GM21717 (cell line): ENCODE measurements at regions not wholly inside any gene's neighbourhood (a gene's known extent, or its start where the extent isn't known, plus 50 kb on each side); places are given as distances from the start of the nearest gene placed in this dataset.
"Not testable (repeated sequence)": the region's sequence is repeated elsewhere in the genome, so short reads cannot be mapped to it uniquely, and the experiment has no call there.

Experiments
- ATAC-seq: cut with Tn5 transposase; IDR thresholded peaks from one replicate; pipeline ENCODE4 v1.9.1; 2021; ENCODE audit warnings: mild to moderate bottlenecking, moderate library complexity; ENCODE audit not compliant: unreplicated experiment

DNA sequence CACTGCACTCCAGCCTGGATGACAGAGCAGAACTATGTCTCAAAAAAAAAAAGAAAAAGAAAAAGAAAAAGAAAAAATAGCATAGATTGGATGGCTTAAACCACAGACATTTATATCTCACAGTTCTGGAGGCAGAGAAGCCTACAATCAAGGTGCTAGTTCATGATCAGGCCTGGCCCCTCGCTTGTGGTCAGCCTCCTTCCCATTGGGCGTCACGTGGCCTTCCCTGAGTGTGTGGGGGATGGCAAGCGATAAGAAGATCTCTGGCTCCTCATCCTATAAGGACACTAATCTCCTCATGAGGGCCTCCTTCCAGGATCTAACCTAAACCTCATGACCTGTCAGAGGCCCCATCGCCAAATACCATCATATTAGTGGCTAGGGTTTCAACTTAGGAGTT, 320.2 kb upstream of the SPATA31A3 start:
- ATAC-seq: not testable (repeated sequence)

DNA sequence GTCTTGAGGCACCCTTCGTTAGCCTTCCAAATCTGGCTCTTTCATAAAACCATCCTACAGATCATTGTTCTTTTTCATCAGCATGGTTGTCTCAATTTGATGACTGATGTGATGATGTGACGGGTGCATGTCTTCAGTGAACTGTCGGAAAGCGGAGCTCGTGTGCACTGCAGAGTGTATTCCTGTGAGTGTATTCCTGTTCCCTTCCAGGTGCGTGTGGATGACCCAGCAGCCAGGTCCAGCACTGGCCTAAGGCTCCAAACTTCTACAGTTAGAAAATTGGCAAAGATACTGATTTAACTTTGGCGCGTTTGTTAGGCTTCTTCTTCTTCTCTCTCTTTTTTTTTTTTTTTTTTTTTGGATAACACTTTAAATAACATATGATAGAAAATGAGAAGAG, 314.8 kb upstream of the SPATA31A3 start:
- not testable (repeated sequence) for ATAC-seq

DNA sequence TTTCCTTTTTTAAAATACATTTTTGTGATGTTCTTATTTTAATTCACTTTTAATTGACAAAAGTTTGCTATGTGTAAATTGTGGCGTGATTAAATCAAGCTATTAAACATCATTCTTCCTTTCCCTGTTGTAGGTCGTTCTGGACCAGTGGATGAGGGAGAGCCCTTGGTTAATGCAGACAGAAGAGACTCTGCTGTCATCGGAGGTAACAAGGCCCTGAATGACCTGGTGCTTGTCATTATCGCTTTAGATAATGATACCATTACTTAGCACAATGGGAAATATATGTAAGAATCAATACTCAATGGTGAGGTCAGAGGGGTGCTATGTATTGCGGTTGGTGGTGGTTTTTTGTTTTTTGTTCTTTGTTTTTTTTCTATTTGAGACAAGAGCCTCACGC, 296.4 kb upstream of the SPATA31A3 start:
- ATAC-seq: not testable (repeated sequence)

DNA sequence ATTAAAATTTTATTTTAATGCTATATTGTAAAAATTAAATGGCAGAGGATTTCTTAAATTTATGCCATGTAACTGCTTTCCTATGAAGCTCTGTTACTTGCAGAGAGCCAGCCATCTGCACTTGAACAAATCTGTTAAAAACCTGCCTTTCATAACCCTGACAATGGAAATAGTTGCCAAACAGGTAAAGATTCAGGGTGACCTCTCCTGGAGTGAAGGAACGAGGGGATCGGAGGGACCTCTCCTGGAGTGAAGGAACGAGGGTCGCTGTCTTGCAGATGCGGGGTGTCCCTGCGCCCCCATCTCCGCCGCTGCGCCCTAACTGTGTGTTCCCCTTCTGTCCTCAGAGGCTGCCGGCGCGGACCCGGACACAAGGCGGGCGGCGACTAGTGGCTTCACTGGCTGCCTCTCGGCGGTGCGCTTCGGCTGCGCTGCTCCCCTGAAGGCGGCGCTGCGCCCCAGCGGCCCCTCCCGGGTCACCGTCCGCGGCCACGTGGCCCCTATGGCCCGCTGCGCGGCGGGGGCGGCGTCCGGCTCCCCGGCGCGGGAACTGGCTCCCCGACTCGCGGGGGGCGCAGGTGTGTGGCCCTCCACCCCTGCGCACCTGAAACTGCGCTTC, 295.9 kb upstream of the SPATA31A3 start:
- not testable (repeated sequence) for ATAC-seq

DNA sequence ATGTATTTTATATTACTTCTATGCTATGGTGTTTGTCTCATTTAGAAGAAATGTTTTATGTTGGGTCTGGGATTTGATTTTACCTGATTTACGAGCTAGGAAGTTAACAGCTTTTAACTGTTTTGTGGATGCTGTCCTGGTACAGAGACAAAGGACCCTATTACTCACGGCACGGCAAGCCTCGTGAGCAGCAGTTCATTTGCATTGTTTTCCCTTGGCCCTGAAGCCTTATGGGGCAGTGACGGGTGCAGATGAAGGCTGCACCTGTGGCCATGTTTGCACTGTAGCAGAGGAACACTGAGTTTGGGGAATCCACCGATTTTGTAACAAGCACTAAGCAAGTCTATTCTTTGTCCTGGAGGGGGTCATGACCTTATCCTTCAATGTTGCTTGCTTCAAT, 291.9 kb upstream of the SPATA31A3 start:
- not testable (repeated sequence) for ATAC-seq

DNA sequence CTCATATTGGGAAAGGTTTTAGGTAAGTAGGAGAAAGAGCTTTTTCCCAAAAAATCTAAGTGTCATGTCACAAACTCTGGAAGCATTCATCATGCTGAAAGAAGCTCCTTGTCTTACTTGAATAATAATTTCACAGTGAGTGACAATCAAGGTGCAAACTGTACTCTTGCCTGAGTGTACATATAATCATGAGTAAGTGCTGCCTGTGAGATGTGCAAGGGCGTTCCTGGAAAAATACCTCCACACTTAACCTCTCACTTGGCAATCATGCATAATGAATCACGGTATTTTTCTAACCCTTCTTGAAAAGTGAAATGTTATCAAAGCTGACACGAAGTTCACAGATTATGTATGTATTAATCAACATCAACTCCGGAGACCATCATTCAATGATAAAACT, 289.2 kb upstream of the SPATA31A3 start:
- ATAC-seq: not testable (repeated sequence)

DNA sequence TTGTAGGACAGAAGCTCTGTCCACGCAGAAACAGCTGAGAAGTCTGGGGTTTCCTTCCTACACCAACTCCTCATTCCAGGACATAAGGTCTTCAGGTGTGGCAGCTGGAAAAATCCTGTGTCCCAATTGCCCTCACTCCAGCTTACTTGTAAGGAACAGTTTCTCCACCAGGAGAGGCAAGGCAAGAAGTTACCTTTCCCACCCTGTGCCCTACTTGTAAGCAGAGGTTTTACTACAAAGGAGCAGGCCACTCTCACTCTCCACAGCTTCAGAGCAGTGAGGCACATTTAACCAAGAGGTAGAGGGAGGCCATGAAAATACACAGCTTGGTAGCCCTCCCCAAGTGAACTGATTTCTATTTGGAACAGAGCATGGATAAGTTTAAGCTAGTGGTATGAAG, 277.3 kb upstream of the SPATA31A3 start:
- ATAC-seq: not testable (repeated sequence)

DNA sequence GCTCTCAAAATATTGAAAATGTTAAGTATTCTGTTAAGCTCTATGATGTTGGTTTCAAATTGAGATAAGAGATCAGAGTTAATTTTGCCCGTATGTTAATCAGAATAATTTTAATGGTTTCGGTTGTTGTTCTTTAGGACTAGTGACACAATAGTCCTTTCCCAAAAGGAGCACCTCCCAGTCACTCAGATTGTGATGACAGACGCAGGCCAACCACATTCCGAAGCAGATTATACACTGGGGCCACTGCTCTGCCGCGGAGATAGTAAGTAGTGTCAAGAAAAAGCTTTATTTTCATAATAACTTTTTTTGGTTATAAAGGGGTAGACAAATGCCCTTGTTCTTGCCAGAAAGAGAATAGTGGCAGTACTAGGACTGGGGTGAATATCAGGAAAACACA, 265.5 kb upstream of the SPATA31A3 start:
- not testable (repeated sequence) for ATAC-seq

DNA sequence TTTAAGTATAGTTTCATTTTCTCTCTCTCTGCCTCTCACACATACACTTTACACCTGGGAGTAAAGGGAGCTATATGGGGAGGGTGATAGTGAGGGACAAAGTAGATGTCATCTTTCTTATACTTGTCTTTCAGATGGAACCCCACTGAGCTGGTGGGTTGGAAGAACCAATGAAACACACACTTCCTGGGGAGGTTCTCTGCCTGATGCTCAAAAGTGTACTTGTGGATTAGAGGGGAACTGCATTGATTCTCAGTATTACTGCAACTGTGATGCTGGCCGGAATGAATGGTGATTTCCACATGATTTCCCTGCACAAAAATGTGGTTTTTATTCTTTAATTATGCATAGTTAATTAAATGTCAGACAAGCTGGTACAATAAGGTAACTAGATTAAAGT, 256.6 kb upstream of the SPATA31A3 start:
- ATAC-seq: not testable (repeated sequence)

DNA sequence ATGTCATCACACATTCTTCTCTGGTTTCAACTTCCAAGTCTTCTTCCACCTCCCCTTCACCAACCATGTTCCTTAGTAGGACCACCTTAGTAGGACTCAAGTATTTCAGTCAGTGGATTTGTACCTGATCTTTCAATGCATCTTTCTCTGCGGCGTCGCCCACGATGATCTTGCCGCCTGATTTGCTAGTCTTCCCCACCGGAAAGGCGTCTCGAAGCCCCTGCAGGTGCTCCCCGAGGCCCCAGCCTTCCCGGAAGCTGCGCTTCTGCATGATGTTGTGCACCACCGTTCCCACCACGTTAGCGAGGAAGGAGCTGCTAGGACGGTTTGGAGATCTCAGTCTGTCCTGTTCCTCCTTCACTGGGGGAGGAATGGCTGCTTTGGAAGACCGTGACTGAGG, 219.7 kb upstream of the SPATA31A3 start:
- not testable (repeated sequence) for ATAC-seq

DNA sequence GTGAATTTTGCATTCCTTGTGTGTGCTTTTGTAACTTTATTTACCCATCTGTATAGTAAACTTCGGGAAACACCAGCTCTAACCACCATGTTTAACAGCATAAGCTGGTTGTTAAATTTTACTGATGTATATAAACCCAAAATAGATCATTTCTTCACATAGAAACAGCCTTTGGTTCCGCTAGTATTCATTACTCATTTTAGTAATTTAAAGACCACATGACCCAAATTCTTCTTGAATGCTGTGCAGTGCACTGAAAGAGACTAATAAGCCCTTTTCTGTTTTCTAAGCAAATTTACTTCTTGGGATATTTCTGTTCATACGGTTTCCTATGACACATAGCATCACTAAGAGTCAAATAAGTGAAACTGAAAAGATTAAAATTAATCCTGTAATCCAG, 218.5 kb upstream of the SPATA31A3 start:
- not testable (repeated sequence) for ATAC-seq

DNA sequence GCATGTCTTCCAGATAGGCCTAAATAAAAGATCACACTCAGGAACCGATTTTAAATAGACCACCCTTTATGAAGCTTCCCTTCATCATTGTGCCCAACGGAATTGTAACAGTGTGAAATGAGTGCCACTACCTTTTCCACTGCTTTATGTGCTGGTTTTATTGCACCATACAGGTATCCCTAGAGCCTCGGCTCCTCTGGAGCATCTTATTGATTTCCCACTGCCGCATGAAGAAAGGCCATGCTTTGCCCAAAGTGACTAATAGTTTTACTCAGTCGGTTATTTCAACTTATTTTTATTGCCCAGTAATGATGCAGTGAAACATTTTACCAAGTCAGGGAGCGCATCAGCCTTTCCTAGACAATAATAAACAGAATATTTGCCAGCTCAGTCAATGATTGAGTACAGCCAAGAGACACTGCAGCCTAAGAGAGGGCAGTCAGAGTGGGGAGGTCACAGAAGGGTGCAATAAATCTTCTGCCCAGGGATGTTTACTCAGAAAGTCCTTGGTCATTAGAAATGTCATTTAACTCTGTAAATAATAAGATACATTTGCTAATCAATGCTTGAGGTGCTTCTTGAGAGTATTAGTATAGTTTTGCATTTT, 216.6 kb upstream of the SPATA31A3 start:
- not testable (repeated sequence) for ATAC-seq

DNA sequence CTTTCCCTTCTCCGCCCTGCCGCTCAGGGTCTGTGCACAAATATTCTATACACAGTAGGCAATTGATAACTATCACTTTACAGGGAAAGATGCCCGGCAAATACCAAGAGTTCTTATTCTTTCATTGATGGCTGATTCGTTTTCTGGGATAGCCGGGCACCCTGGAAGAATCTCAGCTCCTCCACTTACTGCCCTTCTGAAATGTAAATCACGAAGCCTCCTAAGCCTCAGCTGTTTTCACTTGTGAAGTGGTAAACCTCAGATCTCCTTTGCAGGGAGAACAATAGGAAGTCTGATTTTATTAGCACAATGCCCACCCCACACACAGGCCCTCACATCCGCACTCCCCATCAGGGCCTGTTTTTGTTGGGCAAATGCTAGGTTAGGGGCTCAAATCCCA, 203.8 kb upstream of the SPATA31A3 start:
- not testable (repeated sequence) for ATAC-seq

DNA sequence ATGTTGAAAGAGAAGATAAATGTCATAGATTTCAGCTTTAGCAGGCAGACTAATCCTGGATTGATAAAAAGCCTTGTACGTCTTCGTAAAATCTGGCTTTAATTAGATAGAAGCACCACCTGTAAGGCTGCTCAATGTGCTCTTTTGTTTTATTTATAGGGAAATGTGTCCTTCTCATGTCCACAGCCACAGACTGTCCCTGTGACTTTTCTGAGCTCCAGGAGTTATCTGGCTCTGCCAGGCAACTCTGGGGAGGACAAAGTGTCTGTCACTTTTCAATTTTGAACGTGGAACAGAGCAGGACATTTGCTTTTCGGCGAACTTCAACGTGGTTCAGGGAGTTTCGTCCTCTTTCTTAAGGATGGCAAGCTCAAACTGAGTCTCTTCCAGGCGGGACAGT, 203.0 kb upstream of the SPATA31A3 start:
- not testable (repeated sequence) for ATAC-seq

DNA sequence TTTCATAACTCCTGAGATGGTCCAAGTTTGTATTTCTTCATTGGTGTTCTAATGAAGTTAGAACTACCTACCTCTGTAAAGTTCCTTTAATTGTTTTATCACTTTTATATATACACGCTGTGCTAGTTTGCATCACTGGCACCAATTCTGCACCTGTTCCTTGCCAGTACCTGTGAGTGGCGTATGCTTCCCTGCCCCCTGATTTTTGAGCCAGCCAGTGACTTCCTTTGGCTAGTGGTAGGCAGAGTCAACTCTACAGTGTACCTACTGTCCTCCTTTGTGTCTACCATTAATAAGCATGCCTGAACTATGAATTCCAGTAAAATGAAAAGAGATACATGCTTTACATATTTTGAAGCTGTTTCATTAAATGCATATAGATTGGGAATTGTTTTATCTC, 186.8 kb upstream of the SPATA31A3 start:
- ATAC-seq: not testable (repeated sequence)

DNA sequence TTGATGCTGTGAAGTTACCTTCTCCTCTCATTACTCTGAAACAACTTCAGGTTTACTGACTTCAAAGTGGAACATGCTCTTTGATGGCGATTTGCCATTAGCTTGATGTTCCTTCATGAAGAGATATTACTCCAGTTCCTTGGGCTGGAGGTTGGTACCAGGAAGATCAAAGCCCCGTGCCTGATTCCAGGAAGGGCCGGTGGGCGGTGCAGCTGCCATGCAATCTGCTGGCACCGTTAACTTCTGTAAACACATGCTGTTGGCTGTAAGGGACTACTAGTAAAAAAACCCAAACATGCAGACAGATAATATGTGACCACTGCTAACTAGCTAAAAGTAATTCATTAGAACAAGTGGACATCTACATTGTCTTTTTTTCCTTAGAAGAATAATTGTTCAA, 182.8 kb upstream of the SPATA31A3 start:
- ATAC-seq: not testable (repeated sequence)

DNA sequence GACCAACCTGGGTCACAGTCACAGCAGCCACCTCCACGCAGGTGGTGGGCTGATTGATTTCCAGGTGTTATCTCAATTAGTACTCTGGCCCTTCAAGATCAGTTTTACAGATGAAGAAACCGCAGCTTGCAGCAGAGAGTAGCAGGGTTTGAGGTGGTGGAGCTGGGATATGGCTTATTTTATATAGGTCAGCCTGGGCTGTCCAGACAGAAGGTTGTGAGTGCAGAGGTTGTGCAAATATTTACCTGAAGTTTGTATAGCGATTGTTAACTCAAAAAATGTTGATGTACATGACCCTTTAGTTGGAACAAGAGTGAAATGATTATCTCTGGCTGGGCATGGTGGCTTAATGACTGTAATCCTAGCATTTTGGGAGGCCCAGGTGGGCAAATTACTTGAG, 179.4 kb upstream of the SPATA31A3 start:
- not testable (repeated sequence) for ATAC-seq

DNA sequence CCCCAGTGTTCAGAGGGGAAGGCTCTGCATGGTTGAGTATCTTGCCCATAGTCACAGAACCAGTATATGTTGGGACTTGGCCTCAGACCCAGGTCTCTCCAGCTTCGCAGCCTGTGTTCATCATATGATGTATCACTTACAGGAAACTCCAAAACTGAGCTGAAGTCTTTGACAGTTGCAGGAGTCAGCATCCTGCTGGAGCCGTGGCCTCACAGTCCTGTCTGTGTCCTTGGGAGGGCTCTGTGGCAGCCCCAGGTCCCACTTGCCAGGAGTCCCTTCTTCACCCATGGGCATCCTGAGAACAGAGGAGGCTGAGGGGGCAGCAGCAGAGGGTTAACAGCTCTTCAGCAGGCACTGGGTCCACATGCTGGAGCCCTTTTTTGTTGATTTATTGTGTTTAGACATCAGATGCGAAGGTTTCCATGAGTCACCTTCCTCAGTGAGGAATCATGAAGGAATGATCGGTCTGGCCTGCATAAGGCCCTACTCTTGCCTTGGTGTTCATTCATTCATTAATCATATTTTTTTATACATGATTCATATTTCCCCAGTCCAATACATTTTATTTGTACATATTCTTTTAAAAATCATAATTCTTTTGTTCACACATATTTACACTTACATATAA, 176.3 kb upstream of the SPATA31A3 start:
- not testable (repeated sequence) for ATAC-seq

DNA sequence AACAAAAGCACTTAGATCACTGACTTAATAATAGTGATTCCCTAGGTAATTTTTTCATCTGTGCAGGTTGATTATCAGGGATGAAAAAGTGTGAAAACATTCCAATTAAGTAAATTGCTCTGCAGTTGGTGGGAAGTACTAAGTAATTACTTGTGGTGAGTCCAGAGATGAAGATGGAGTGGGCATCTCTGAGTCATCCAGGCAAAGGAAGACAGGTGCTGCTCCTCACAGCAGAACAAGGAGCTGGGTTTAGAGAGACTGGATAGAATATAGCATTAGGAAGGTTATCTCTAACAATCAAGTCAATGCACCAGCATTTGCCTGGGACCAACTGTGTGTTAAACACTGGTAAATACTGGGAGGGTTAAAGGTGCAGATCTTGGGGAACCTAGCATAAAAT, 174.0 kb upstream of the SPATA31A3 start:
- ATAC-seq: not testable (repeated sequence)

DNA sequence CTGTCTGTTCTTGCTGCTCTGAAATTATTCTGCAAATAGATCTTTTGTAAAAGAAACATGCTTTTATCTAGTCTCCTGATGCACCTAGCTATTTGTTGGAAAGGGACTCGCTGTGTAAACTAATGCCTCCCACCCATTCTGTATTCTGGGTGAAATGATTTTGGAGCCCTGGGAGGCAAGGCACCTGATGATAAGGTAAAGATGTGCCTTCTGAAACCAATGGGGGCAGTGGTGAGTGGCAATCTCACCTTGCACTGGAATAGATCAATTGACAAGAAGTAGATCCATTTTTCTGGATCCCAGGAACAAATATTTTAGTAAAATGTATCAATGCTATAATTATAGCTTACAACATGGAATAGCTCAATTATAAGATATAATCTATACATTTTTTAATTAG, 170.5 kb upstream of the SPATA31A3 start:
- ATAC-seq: not testable (repeated sequence)

DNA sequence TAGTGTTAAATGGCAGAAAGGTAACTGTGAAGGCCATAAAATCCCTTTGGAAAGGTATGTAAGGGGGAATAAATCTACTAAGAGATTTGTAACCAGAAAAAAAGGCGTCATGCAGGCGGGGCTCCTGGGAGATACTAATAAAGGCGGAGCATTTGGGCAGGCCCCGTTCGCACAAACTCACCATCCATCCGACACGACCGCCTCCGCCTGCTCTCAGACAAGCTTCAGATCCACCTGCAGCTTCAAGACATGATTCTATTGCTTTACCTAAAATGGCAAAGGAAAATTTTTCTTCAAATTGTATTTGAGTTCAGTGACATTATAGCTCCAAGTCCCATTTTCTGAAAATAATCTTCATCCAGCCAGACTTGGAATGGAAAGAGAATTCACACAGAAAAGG, 162.9 kb upstream of the SPATA31A3 start:
- not testable (repeated sequence) for ATAC-seq

DNA sequence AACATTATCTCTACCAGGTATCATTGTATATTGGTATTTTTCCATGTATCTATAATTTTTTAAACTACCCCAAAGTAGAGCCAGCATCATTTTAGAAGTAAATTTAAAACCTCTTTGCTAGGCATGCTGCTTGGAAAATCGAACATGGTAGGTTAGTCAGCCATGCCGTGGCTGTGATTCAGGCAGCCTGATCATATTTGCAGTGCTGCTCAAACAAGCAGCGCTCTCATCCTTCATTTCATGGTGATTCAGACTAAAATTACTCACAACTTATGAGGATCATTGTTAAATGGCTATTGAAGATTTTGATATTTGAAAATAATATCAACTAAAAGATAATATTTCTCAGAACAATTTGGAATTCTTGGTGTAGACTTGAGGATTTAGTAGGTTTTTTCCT, 161.2 kb upstream of the SPATA31A3 start:
- ATAC-seq: not testable (repeated sequence)
